ENCODE measurements at regions not wholly inside any gene's neighbourhood (a gene's known extent, or its start where the extent isn't known, plus 50 kb on each side); places are given as distances from the start of the nearest gene placed in this dataset.

DNA sequence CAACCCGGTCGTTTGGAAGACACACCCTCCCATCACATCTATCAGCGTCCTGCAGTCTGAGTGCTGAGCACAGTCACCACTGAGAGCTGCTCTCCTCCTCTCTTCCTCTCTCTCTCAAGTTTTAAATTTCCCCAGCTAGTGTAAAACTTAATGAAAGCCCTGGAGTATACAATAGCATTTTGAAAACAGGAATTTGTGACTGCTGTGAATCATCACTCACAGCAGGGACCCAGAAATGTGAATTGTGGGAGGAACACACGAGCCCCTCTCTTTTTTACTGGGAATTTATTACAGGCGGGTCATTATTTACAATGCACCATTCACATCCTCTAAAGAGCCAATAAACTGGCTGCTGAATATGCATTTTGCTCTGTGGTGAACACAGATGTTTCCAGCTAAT, 185.0 kb upstream of the SMIM21 start:
- no peak for DNase-seq (ENCODE audit: low spot score)

DNA sequence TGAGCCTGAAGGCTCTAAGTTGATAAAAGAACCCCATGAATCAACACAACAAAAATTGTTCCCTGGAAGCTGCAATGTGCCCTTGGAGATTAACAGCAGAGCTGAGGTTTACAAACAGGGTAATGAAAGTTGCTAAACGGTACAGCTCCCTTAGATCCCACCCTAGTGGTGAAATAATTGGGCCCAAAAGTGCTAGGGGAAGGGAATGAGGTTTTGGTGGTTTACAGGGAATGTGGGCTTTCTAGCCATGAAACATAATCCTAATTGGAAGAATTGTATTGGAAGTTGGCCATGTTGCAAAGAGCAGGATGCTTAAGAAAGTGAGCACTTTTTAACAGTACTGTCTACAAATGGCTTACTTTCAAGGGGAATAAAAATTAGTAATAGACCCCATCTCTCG, 180.2 kb upstream of the SMIM21 start:
- DNase-seq (ENCODE audit: low spot score) = no peak

GRCh38 chr18:75592527-75592926, 165.0 kb upstream of the SMIM21 start:
- DNase-seq (ENCODE audit: low spot score) = no peak

DNA sequence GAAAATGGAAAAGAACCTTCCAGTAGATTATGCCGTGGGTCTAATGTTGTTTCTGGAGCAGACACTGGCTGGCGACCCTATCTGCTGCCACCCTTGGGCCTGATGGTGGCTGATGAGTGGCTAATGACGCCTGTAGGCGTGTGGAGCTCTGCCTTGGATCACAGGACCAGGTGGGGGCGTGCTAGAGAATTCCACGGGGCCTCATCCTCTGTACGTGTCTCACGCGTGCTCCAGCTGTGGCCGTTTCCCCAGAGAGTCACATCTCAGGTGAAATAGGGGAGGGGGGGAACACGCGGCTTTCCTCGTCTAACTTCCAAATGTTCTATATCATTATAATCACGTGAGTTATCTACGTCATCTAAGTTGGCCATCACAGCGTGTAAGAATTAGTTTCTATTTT, 160.9 kb upstream of the SMIM21 start:
- no peak for DNase-seq (ENCODE audit: low spot score)

GRCh38 chr18:75587131-75587530, 159.6 kb upstream of the SMIM21 start:
- DNase-seq (ENCODE audit: low spot score) = no peak

DNA sequence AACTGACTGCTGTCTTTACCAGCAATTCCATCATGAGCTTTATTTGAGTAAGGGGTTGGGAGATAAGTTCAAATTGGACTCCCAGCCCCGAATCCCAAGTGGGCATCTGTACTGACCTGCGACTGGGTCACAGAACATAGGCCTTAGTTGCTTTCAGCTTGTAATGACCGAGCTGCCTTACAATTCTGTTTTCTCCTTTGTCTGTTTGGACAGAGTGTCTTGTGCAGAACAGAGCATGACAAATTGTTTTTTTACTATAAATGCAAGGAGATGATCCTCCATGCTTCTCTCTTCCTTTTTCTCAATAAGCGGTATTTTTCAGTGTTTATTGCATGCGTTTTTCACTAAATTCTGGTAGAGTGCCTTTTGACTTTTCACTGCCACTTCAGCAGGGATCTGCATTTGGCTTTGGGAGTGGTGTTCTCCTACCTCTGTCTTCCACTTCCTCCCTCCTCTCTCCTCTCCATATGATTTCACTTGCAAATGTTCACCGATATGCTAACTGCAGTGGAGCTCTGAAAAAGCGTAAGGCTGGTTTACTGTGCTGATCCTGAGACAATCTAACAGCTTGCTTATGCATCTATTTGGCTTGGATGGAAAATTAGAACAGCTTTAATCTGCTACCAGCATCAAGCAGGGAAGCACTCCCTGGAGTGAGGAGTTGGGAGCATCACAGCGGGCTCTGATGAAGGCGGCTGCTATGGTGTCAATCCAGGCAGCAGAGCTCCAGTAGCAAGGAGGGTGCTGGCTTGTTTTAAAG, 158.8 kb upstream of the SMIM21 start:
- DNase-seq (ENCODE audit: low spot score) = no peak

GRCh38 chr18:75582940-75583339, 155.4 kb upstream of the SMIM21 start:
- no peak for DNase-seq (ENCODE audit: low spot score)

DNA sequence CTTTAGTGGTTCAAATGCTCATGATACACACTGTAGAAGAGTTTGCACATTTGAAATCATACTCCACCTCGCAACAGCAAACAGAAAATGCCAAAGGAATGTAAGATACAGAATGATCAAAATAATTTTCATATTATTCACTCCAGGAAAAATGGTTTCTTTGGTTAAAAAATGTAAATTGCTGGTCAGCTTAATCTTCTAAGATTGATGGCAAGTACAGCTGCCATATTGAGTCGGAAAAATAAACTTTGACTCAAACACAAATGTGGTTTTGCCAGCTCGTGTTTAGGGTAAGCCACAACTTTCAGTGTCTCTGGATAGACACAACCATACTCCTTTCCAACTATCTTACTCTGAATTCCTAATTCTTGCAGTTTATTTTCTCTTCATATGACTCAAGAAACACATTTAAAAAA, 154.9 kb upstream of the SMIM21 start:
- DNase-seq (ENCODE audit: low spot score) = no peak

GRCh38 chr18:75581336-75582131, 154.0 kb upstream of the SMIM21 start:
- DNase-seq (ENCODE audit: low spot score) = no peak

GRCh38 chr18:75574187-75574586, 146.7 kb upstream of the SMIM21 start:
- peak; percentile 56 for DNase-seq (ENCODE audit: low spot score)

- DNase-seq (ENCODE audit: low spot score) = no peak
Measured at GRCh38 chr18:75563150-75563549, 135.6 kb upstream of the SMIM21 start.

DNA sequence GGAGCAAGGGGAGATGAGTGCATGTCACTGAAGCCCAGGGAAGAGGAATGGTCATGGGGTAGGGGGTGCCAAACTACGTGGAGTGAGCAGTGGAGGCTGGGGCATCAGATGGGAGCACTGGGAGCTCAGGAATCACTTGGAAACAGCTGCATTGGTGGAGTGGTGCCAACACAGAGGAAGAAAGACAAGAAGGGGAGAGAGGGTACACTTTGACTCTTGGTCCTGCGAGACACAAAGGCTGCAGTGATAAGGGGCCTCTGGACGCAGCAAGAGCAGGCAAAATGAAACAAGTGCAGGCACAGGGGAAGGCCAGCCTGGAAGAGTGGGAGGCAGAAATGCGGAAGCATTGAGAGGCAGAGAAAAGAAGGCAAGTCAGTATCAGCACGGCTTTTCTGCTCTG, 134.7 kb upstream of the SMIM21 start:
- DNase-seq (ENCODE audit: low spot score) = no peak

GRCh38 chr18:75558790-75559189, 131.3 kb upstream of the SMIM21 start:
- DNase-seq (ENCODE audit: low spot score) = no peak

GRCh38 chr18:75556841-75557240, 129.3 kb upstream of the SMIM21 start:
- DNase-seq (ENCODE audit: low spot score) = no peak

GRCh38 chr18:75554644-75555185, 127.2 kb upstream of the SMIM21 start:
- DNase-seq (ENCODE audit: low spot score) = no peak

- DNase-seq (ENCODE audit: low spot score) = no peak
Measured at GRCh38 chr18:75554176-75554575, 126.7 kb upstream of the SMIM21 start.

DNA sequence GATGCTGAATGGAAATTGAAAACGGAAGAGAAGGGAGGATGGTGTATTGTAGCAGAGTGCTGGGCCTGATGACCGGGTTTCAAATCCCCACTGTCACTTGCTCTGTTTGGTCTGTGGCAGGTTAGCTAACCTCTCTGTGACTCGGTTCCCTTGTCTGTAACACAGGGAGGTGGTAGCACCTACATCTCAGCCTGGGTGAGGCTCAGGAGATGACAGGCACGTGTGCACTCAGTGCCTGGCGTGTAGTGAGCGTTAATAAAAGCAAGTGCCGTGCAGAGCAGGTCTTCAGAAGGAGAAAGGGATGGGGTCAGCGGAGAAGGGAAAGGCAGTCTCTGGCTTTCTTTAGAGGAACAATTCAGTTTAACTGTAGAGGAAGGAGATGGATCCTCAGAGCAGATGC, 125.5 kb upstream of the SMIM21 start:
- no peak for DNase-seq (ENCODE audit: low spot score)

GRCh38 chr18:75551071-75551470, 123.6 kb upstream of the SMIM21 start:
- DNase-seq (ENCODE audit: low spot score) = peak; percentile 65

- peak; percentile 53 for DNase-seq (ENCODE audit: low spot score)
Measured at GRCh38 chr18:75548353-75548905, 120.9 kb upstream of the SMIM21 start.

DNA sequence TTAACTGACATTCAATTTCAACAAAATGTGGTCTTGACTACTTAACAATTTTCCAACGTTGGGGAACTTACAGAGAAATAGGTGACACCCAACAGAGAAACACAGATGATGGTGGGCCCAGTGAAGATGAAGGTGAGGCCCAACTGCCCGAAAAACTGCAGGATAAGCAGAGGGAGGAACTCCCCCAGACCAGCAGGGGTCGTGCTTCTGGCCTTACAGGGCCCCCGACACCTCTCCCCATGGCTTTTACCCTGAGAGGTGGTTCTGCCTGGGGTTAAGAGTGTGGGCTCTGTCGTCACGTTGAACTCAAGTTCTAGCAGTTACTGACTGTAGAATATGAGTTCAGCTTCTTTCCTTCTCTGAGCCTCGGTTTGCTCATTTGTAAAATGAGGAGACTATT, 119.5 kb upstream of the SMIM21 start:
- no peak for DNase-seq (ENCODE audit: low spot score)

DNA sequence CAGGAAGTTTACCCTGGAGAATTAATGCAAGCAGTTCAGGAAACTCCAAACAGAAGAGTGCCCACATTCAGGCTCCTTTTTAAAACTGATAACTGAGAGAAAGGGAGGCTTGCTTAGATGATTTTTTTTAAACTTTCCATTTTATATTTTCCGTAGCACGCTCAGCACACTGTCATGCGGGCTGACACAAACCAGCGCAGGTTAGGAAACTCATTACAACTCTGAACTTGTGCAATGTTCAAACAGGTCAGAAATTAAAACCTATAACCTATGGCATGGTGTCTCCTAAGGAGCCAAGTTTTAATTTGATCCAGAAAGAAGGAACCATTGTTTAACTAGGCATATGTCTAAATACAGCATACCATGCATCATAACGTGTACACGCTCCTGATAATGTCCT, 117.7 kb upstream of the SMIM21 start:
- DNase-seq (ENCODE audit: low spot score) = no peak

- no peak for DNase-seq (ENCODE audit: low spot score)
Measured at GRCh38 chr18:75544496-75544895, 117.0 kb upstream of the SMIM21 start.

DNA sequence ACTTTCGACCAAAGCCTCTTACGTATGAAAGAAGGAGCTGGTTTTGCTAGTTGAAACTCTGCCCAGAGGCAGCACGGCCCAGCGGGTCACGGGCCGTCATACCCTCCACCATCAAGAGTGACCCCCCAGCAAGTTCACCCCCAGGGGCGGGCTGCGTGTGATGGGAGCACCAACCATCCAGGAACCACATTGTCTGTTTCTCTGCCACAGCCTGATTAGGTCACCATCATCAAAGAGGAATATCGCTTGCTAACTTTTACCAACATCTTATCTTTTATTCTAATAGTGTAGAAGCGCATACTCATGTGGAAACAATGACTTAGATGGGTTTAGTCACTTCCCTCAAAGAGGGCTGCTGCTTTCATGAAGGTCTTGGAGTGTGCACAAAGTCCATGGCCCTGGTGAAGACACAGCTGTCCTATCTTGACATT, 116.6 kb upstream of the SMIM21 start:
- no peak for DNase-seq (ENCODE audit: low spot score)
